ENCODE measurements at regions not wholly inside any gene's neighbourhood (a gene's known extent, or its start where the extent isn't known, plus 50 kb on each side); places are given as distances from the start of the nearest gene placed in this dataset.

- no peak for ATAC-seq
Measured at GRCh38 chr13:67568205-67568604, 338.1 kb upstream of the PCDH9 start.

More at GRCh38 chr13:67568205-67568604, 338.1 kb upstream of the PCDH9 start:
- DNase-seq (ENCODE audit: extremely low read depth in 1 of 4, low spot score in 3 of 4) (no peak), FAIRE-seq (no peak)
- Histone ChIP-seq H3K9ac (ENCODE audit: insufficient read depth in 1 of 2, low read depth in 2 of 2, low read length in 2 of 2) (no peak overlapping the region), H3K27me3 (ENCODE audit: control insufficient read depth in 2 of 2, insufficient read depth in 2 of 2, low read length in 2 of 2) (no peaks in the 10 kb centered on the region), H3K36me3 (ENCODE audit: control insufficient read depth, insufficient read depth, low read length) (no peaks in the 10 kb centered on the region), H4K20me1 (replicated peaks; ENCODE audit: control insufficient read depth, insufficient read depth, low read length) (no peaks in the 10 kb centered on the region), H3K4me2 (ENCODE audit: insufficient read depth, low read length) (no peak overlapping the region), H3K27ac (ENCODE audit: extremely low read depth, low read depth, low read length) (no peak overlapping the region), H2AFZ (ENCODE audit: low read depth, low read length) (no peak overlapping the region), H3K4me3 (no peak overlapping the region), H3K79me2 (ENCODE audit: control insufficient read depth, insufficient read depth, low read length) (no peaks in the 10 kb centered on the region), H3K9me3 (replicated peaks; ENCODE audit: control insufficient read depth, insufficient read depth, low read depth, low read length) (no peaks in the 10 kb centered on the region), H3K9me1 (ENCODE audit: control insufficient read depth, insufficient read depth, low read length) (no peaks in the 10 kb centered on the region), H3K4me1 (replicated peaks in 1 of 2; ENCODE audit: control insufficient read depth in 2 of 2, insufficient read depth in 2 of 2, low read length in 2 of 2) (no peaks in the 10 kb centered on the region)
- CTCF ChIA-PET (ENCODE audit: low intra/inter-chr PET ratio), result no interaction called here
- POLR2A ChIA-PET, result no interaction called here
- intact Hi-C loops (cut with micrococcal nuclease) (no loop called here), in situ Hi-C loops (cut with MboI) (no loop called here)
- 14% methylated on average over 4 of the region's 4 CpGs for WGBS (ENCODE audit: insufficient coverage, low coverage, missing lambda C conversion rate)
- TF ChIP-seq ZZZ3 (IDR thresholded peaks at IDR 0.05) (no peak), ARID3B (CRISPR knock-in tag; IDR thresholded peaks at IDR 0.05; ENCODE audit: borderline replicate concordance) (no peak), HEY1 (CRISPR knock-in tag; IDR thresholded peaks at IDR 0.05; ENCODE audit: borderline replicate concordance) (no peak), DLX4 (CRISPR knock-in tag; IDR thresholded peaks at IDR 0.05) (no peak), ERF (CRISPR knock-in tag; IDR thresholded peaks at IDR 0.05) (no peak), TRIM25 (IDR thresholded peaks at IDR 0.05; ENCODE audit: borderline replicate concordance) (no peak), ZNF324 (CRISPR knock-in tag; IDR thresholded peaks at IDR 0.05) (no peak), L3MBTL2 (IDR thresholded peaks at IDR 0.05) (no peak), HMGXB4 (CRISPR knock-in tag; IDR thresholded peaks at IDR 0.05) (no peak), ZNF212 (CRISPR knock-in tag; IDR thresholded peaks at IDR 0.05) (no peak), FOXP4 (CRISPR knock-in tag; IDR thresholded peaks at IDR 0.05; ENCODE audit: borderline replicate concordance) (no peak), MEF2D (tag; conservative IDR thresholded peaks at IDR 0.05; ENCODE audit: low read depth) (no peak), TBP (optimal IDR thresholded peaks at IDR 0.05; ENCODE audit: low read depth, low read length) (no peak), PYGO2 (tag; IDR thresholded peaks at IDR 0.05) (no peak), ZFP36 (IDR thresholded peaks at IDR 0.05; ENCODE audit: low read depth, low read length, partially characterized antibody) (no peak), ZNF77 (CRISPR knock-in tag; IDR thresholded peaks at IDR 0.05) (no peak), NCOA4 (IDR thresholded peaks at IDR 0.05; ENCODE audit: partially characterized antibody) (no peak), ZNF140 (CRISPR knock-in tag; IDR thresholded peaks at IDR 0.05) (no peak)
- no TSS peak for BruUV-seq (replicated peaks)

Data from K562 (cell line).